ENCODE measurements at regions not wholly inside any gene's neighbourhood (a gene's known extent, or its start where the extent isn't known, plus 50 kb on each side); places are given as distances from the start of the nearest gene placed in this dataset.
"Not testable (repeated sequence)": the region's sequence is repeated elsewhere in the genome, so short reads cannot be mapped to it uniquely, and the experiment has no call there.

GRCh38 chr12:93219947-93220346, 157.8 kb upstream of the NUDT4 start:
- no peak for DNase-seq

- DNase-seq: no peak
These were observed 155.9 kb upstream of the NUDT4 start for GRCh38 chr12:93221841-93222240.

GRCh38 chr12:93223440-93224426, 154.0 kb upstream of the NUDT4 start:
- DNase-seq: peak; percentile 6 to 57

DNA sequence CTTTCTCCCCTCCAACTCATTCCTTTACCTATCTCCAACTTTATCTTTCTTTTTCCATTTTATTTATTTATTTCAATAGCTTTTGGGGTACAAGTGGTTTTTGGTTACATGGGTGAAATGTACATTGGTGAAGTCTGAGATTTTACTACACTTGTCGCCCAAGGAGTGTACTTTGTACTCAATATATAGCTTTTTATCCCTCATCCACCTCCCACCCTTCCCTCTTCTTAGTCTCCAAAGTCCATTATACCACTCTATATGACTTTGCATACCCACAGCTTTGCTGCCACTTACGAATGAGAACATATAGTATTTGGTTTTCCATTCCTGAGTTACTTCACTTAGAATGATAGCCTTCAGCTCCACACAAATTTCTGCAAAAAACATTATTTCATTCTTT, 152.6 kb upstream of the NUDT4 start:
- DNase-seq: no peak

DNA sequence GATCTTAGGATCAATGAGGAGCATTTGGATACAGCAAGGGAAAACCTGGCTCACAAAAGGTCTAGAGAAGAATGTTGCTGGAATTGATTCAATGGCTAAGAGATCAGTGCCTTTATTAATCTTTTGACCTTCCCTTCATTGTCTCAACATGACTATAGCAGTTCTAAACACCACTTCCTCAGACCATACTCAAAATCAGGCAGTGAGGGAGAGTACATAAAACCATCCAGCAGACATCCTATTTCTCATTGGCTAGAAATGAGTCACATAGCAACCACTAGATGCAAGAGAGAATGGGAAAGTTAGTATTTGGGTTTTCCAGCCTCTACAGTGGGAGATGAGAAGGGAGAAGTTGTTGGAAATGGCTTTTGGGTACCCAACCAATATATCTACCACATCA, 151.4 kb upstream of the NUDT4 start:
- no peak for DNase-seq

GRCh38 chr12:93229494-93230325, 148.0 kb upstream of the NUDT4 start:
- no peak for DNase-seq

- DNase-seq: no peak
These were observed 147.4 kb upstream of the NUDT4 start for GRCh38 chr12:93230326-93230720.

DNA sequence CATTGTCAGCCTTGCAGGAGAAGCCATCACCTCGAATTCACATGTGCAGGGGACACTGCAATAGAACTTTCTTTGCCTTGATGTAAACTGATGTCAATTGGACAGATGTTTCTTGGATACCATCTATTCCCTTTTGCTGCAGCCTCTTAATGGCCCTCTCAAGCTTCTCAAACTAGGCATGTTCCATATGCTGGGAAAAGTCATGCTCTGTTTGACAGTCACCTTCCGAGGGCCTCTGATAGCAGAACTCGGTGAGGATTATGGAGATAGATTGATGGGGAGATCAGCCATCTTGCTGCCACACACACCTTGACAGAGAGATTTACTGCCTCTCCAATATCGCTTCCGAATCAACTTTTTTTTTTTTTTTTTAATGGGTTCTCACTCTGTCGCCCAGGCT, 145.8 kb upstream of the NUDT4 start:
- no peak for DNase-seq

DNA sequence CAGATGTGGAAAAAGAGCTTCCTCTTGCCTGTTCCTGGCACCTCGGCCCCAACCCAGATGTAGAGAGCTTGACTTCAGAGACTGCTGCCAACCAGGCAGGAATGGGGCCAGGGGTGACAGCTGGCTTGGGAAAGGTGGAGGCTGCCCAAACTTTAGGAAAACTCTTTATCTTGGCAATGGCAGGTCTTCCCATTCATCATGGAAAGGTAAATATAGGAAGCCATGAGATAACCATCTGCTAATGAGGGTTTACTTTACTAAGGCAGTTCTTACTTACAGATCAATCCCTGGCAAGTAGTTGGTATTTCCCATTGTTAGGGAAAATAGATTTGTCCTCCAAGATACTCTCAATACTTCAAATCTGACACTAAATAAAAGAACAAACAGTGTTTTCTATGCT, 143.1 kb upstream of the NUDT4 start:
- peak in 1 of 2 experiments; percentile 13 for DNase-seq

DNA sequence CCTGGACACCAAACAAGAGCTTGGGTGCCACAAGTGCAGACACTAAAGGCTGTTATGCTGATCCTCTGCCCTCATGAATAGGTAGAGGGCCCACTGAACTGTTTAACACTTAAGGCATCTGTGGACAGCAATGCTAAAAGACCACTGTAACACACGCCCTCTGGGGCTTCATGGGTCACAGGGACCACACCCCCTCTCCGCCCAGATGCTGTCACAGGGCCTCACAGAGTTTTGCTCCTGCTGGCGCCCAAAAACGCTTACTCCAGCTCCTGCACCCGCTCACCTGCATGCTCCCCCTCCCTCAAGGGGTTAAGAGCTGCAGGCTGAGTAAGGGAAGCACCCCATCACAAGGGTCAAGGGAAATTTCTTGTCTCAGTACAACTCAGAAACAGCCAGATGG, 141.8 kb upstream of the NUDT4 start:
- no peak for DNase-seq

DNA sequence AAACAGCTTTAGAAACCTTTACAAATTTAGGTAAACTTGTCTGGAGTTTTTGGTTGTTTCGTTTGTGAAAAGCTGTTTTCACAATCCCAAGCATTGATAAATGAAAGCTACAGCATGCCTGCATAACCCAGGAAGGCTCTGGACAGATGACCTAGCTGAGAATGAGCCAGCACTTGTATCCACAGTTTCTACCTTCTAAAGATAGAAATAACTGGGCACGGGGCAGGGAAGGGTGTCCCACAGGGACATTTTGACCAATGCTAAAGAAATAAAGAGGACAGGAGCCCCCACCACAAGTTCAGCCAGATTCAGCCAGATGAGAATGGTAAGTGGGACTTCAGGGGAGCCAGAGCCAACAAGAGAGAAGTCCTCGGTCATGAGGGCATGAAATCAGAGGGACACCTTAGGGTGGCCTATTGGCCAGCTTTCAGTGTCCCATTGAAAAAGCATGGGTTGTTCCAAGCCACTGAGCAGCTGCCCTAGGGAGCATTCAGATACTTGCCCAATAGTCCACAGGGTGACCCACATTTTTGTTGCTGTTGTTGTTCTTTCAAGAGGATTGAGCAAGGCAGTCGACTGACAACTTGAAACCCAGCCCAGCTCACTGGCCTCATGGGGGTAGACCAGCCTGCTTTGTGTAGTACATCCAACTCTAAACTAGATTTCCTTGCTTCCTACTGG, 140.3 kb upstream of the NUDT4 start:
- no peak for DNase-seq

GRCh38 chr12:93238512-93239262, 139.0 kb upstream of the NUDT4 start:
- DNase-seq: not testable (repeated sequence)

- DNase-seq: not testable (repeated sequence)
These were observed 137.9 kb upstream of the NUDT4 start for GRCh38 chr12:93239789-93240188.

DNA sequence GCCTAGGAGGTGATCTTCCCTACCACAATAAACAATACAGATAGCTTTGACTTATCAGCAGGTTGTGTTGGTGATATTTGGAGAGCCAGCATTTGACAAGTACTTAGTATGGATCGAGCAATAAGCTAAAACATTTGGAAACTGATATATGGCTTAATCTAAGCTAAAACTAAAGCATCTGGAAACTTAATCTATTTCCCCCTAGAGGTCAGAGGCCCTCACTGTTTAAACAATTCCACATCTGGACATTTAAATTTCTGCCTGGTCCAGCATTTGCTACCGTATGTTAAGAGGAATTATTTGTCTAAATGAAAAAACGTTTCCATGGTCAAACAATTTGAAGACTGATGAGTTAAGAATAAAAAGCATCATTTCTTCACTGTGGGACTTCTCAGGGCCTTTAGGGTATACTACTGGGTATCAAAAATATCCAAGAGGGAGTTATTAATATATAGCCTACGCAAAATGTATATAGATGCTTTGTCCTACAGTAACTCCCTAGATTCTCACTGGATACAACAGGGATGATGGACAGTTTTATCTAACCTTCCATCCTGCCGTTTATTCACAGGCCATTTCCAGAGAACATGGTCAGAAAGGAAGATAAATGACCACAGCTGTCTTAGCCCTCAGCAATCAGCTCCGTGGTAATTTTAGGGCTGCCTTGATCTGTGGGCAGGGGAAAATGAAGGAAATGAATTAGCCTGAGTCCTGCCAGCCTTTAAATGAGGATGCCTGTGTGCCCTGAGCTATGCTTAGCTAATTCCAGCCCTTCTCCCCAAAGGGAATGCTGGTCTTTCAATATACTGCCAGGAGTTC, 135.4 kb upstream of the NUDT4 start:
- DNase-seq: no peak

DNA sequence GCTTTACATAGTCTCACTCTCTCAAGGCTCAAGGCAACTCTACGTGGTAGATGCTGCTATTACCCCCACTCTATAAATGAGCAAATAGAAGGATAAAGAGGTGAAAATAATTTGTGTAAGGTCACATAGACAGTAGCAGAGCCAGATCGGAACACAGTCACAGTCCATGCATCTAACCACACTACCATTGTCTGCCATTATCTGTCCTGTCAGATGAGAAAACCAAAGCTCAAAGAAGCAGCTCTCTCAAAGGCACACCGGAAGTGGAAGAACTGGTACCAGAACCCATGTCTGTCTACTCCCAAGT, 134.4 kb upstream of the NUDT4 start:
- no peak for DNase-seq

GRCh38 chr12:93243689-93244513, 133.8 kb upstream of the NUDT4 start:
- no peak for DNase-seq

DNA sequence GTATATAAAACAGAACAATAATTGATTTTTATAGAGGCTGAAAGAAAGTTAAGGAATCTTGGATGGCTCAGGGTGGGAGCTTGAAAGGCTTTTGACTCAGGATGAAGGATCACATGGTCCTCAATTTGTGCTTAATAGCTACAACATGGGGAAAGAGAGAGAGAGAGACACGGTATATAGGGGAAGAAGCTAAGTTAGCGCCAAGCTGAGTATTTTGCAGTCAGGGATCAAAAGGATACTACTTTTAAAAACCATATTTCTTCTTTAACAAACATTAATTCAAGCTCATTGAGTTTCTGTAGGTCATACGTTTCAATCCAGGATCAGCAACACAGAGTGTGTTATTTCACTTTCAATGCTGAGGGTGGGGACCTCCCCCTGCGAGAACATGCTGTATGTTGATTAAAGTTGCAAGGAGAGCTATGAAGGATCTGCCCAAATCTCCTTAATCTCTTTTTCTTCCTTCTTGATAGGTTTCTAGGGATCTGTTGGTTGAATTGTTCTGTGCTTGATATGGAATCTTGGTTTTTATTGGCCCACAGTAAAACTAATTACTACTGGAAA, 133.1 kb upstream of the NUDT4 start:
- DNase-seq: no peak

DNA sequence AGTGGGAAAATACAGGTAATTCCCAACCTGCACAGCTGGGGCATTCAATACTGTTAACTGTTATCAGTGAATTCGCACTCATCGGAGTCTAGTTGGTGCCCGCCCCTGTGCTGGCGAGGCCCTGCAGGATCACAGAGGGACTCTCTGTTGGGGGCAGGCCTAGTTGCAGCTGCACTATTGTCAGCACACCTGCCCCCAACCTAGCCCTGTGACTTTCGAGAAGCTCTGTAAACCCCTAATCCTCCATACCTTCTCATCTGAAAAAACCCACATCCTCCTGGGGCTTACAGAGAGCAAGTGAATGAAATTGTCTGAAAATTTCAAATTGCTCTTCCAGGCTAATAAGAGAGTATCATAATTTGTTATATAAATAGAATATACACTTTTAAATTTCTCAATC, 132.2 kb upstream of the NUDT4 start:
- no peak for DNase-seq

GRCh38 chr12:93247313-93247991, 130.3 kb upstream of the NUDT4 start:
- no peak for DNase-seq

DNA sequence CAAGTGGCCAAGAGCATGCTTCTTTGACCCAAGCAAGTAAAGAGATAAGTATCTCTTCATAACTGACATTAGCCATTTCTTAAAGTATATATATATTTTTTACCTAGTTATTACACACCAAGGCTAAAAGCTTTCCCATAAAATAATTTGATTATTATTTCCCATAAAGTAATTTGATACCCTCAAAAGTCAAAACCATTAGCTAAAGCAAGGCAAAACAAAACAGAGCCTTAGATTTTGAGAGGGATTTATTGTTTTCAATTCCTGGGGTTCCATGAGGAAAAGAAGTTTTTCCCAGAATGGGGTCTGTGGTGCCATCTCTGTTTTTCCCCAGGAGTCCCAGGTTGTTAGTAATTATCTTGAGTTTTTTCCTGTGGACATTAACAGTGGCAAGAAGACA, 125.5 kb upstream of the NUDT4 start:
- DNase-seq: no peak
